HCT116 (cell line): ENCODE measurements at regions not wholly inside any gene's neighbourhood (a gene's known extent, or its start where the extent isn't known, plus 50 kb on each side); places are given as distances from the start of the nearest gene placed in this dataset.

Experiments
- CBX3 ChIP-seq: IDR thresholded peaks from 2 replicates; pipeline ENCODE4 v1.6.1; 2012; ENCODE audit warnings: low read depth
- CTCF ChIP-seq, 3 experiments: fragments of 200-600 bp in 1 of 3; sonication (generic) in 1 of 3; IDR thresholded peaks in 2 of 3; conservative IDR thresholded peaks in 1 of 3; 2 replicates each; pipeline ENCODE4 v1.5.1; 2012 to 2017; ENCODE audit warnings: low read depth in 2 of 3, low read length in 2 of 3, antibody characterized with exemption in 1 of 3, borderline replicate concordance in 1 of 3, control low read depth in 1 of 3, mild to moderate bottlenecking in 1 of 3, mixed read lengths in 1 of 3, mixed run types in 1 of 3, moderate library complexity in 1 of 3; ENCODE audit not compliant: insufficient read depth in 1 of 3
- EGR1 ChIP-seq: IDR thresholded peaks from 2 replicates; pipeline ENCODE4 v1.6.1; 2012; ENCODE audit warnings: low read depth
- EZH2 ChIP-seq: fragments of 200-600 bp; sonication (generic); IDR thresholded peaks from 2 replicates; pipeline ENCODE4 v1.6.1; 2017; ENCODE audit warnings: antibody characterized with exemption, mixed run types
- JUND ChIP-seq: IDR thresholded peaks from 2 replicates; pipeline ENCODE4 v1.6.1; 2012
- RAD21 ChIP-seq: IDR thresholded peaks from 2 replicates; pipeline ENCODE4 v1.6.1; 2012; ENCODE audit warnings: low read depth, mild to moderate bottlenecking
- YY1 ChIP-seq: IDR thresholded peaks from 2 replicates; pipeline ENCODE4 v1.6.1; 2011; ENCODE audit warnings: low read length, low read depth, moderate library complexity, mild to moderate bottlenecking; ENCODE audit not compliant: insufficient replicate concordance; ENCODE audit errors: extremely low read depth
- ZNF274 ChIP-seq: fragments of 200-500 bp; sonication (Bioruptor generic); IDR thresholded peaks from 2 replicates; pipeline ENCODE4 v1.6.1; 2014; ENCODE audit warnings: mild to moderate bottlenecking, low read depth, low read length, inconsistent platforms
- TF ChIP-seq, protein P1 (sequence below): IDR thresholded peaks from 2 replicates; pipeline ENCODE4 v1.6.1; 2011; ENCODE audit warnings: mild to moderate bottlenecking, low read length, moderate library complexity; ENCODE audit not compliant: insufficient replicate concordance; ENCODE audit errors: extremely low read depth

DNA sequence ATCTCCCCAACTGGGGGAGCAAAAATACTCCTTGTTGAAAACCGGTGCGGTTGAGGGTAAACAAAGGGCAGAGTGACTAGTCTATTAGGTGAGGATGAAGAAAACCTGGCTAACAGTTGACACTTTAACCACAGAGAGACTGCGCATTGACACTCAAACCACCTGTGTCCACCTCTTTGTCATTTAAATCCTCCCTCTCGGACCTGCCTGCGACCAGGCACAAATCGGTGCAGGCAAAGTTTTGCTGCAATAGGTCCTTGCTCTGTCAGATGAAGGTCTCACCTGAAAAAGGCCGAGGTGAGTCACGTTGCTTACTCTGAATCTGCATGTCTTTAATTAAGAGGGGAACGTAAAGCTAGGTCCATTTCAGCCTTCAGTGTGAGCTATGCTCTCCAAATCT lies 494.1 kb upstream of the DPPA4 start:
- TF ChIP-seq CTCF (IDR thresholded peaks at IDR 0.05 in 2 of 3, conservative IDR thresholded peaks at IDR 0.05 in 1 of 3; ENCODE audit: borderline replicate concordance in 1 of 3, insufficient read depth in 1 of 3, low read depth in 2 of 3, low read length in 2 of 3): no peak
- TF ChIP-seq EZH2: no peak
- no peak for TF ChIP-seq RAD21
- TF ChIP-seq YY1: no peak
- no peak for TF ChIP-seq JUND
- no peak for TF ChIP-seq CBX3
- no peak for TF ChIP-seq EGR1
- TF ChIP-seq, protein P1, sequence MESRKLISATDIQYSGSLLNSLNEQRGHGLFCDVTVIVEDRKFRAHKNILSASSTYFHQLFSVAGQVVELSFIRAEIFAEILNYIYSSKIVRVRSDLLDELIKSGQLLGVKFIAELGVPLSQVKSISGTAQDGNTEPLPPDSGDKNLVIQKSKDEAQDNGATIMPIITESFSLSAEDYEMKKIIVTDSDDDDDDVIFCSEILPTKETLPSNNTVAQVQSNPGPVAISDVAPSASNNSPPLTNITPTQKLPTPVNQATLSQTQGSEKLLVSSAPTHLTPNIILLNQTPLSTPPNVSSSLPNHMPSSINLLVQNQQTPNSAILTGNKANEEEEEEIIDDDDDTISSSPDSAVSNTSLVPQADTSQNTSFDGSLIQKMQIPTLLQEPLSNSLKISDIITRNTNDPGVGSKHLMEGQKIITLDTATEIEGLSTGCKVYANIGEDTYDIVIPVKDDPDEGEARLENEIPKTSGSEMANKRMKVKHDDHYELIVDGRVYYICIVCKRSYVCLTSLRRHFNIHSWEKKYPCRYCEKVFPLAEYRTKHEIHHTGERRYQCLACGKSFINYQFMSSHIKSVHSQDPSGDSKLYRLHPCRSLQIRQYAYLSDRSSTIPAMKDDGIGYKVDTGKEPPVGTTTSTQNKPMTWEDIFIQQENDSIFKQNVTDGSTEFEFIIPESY: no peak
- no peak for TF ChIP-seq ZNF274
